ENCODE measurements at regions not wholly inside any gene's neighbourhood (a gene's known extent, or its start where the extent isn't known, plus 50 kb on each side); places are given as distances from the start of the nearest gene placed in this dataset.

GRCh38 chr1:83692524-83693381, 306.2 kb downstream of the TTLL7 start:
- Mint-ChIP-seq H3K4me1 (ENCODE audit: low read depth) (peaks cover 31% of the 10 kb centered on the region), H3K4me3 (peak overlapping the region; percentile 68), H3K9me3 (peaks cover 19% of the 10 kb centered on the region), H3K36me3 (ENCODE audit: low read depth) (no peaks in the 10 kb centered on the region), H3K27ac (peak overlapping the region; percentile 37), H3K27me3 (no peaks in the 10 kb centered on the region)

GRCh38 chr1:83691953-83692500, 306.9 kb downstream of the TTLL7 start:
- Mint-ChIP-seq H3K27me3 (no peaks in the 10 kb centered on the region), H3K4me3 (peak overlapping the region; percentile 68), H3K36me3 (ENCODE audit: low read depth) (no peaks in the 10 kb centered on the region), H3K4me1 (ENCODE audit: low read depth) (peaks cover 26% of the 10 kb centered on the region), H3K27ac (no peak overlapping the region), H3K9me3 (peaks cover 25% of the 10 kb centered on the region)

- Mint-ChIP-seq H3K36me3 (ENCODE audit: low read depth) (no peaks in the 10 kb centered on the region), H3K9me3 (peaks cover 25% of the 10 kb centered on the region), H3K4me3 (no peak overlapping the region), H3K27ac (no peak overlapping the region), H3K4me1 (ENCODE audit: low read depth) (peaks cover 21% of the 10 kb centered on the region), H3K27me3 (no peaks in the 10 kb centered on the region)
These were observed 308.7 kb downstream of the TTLL7 start for GRCh38 chr1:83689921-83690868.

GRCh38 chr1:83682132-83682531, 316.8 kb downstream of the TTLL7 start:
- Mint-ChIP-seq H3K4me1 (ENCODE audit: low read depth) (no peaks in the 10 kb centered on the region), H3K36me3 (ENCODE audit: low read depth) (no peaks in the 10 kb centered on the region), H3K27ac (no peak overlapping the region), H3K27me3 (no peaks in the 10 kb centered on the region), H3K4me3 (no peak overlapping the region), H3K9me3 (peaks cover 10% of the 10 kb centered on the region)

- no peaks in the 10 kb centered on the region for H3K9me3 Mint-ChIP-seq
- H3K27ac Mint-ChIP-seq: no peak overlapping the region
- H3K4me1 Mint-ChIP-seq (ENCODE audit: low read depth): peaks cover 5% of the 10 kb centered on the region
- no peak overlapping the region for H3K4me3 Mint-ChIP-seq
- no peaks in the 10 kb centered on the region for H3K27me3 Mint-ChIP-seq
- H3K36me3 Mint-ChIP-seq (ENCODE audit: low read depth): no peaks in the 10 kb centered on the region
These were observed 322.8 kb downstream of the TTLL7 start for GRCh38 chr1:83676106-83676505.

- no peak overlapping the region for H3K4me3 Mint-ChIP-seq
- no peak overlapping the region for H3K27ac Mint-ChIP-seq
- H3K4me1 Mint-ChIP-seq (ENCODE audit: low read depth): peaks cover 5% of the 10 kb centered on the region
- peaks cover 7% of the 10 kb centered on the region for H3K9me3 Mint-ChIP-seq
- H3K27me3 Mint-ChIP-seq: no peaks in the 10 kb centered on the region
- H3K36me3 Mint-ChIP-seq (ENCODE audit: low read depth): no peaks in the 10 kb centered on the region
These were observed 325.6 kb downstream of the TTLL7 start for GRCh38 chr1:83673312-83673711.

- peaks cover 12% of the 10 kb centered on the region for H3K9me3 Mint-ChIP-seq
- no peaks in the 10 kb centered on the region for H3K27me3 Mint-ChIP-seq
- no peaks in the 10 kb centered on the region for H3K36me3 Mint-ChIP-seq (ENCODE audit: low read depth)
- H3K27ac Mint-ChIP-seq: no peak overlapping the region
- peaks cover 5% of the 10 kb centered on the region for H3K4me1 Mint-ChIP-seq (ENCODE audit: low read depth)
- H3K4me3 Mint-ChIP-seq: no peak overlapping the region
These were observed 327.3 kb downstream of the TTLL7 start for GRCh38 chr1:83671586-83671985.

- Mint-ChIP-seq H3K27me3 (no peaks in the 10 kb centered on the region), H3K4me1 (ENCODE audit: low read depth) (peaks cover 5% of the 10 kb centered on the region), H3K4me3 (no peak overlapping the region), H3K27ac (no peak overlapping the region), H3K36me3 (ENCODE audit: low read depth) (no peaks in the 10 kb centered on the region), H3K9me3 (peaks cover 12% of the 10 kb centered on the region)
These were observed 327.9 kb downstream of the TTLL7 start for GRCh38 chr1:83670909-83671565.

- no peak overlapping the region for H3K27ac Mint-ChIP-seq
- peaks cover 4% of the 10 kb centered on the region for H3K4me1 Mint-ChIP-seq (ENCODE audit: low read depth)
- no peaks in the 10 kb centered on the region for H3K27me3 Mint-ChIP-seq
- no peaks in the 10 kb centered on the region for H3K36me3 Mint-ChIP-seq (ENCODE audit: low read depth)
- peaks cover 7% of the 10 kb centered on the region for H3K9me3 Mint-ChIP-seq
- H3K4me3 Mint-ChIP-seq: no peak overlapping the region
These were observed 357.0 kb downstream of the TTLL7 start for GRCh38 chr1:83641796-83642443.

- Mint-ChIP-seq H3K27me3 (no peaks in the 10 kb centered on the region), H3K27ac (no peak overlapping the region), H3K9me3 (peaks cover 4% of the 10 kb centered on the region), H3K36me3 (ENCODE audit: low read depth) (no peaks in the 10 kb centered on the region), H3K4me1 (ENCODE audit: low read depth) (peaks cover 4% of the 10 kb centered on the region), H3K4me3 (no peak overlapping the region)
These were observed 357.7 kb downstream of the TTLL7 start for GRCh38 chr1:83641206-83641658.

- no peaks in the 10 kb centered on the region for H3K36me3 Mint-ChIP-seq (ENCODE audit: low read depth)
These were observed 359.1 kb downstream of the TTLL7 start for GRCh38 chr1:83639785-83640184.

GRCh38 chr1:83637586-83637985, 361.3 kb downstream of the TTLL7 start:
- H3K9me3 Mint-ChIP-seq: peaks cover 4% of the 10 kb centered on the region
- no peaks in the 10 kb centered on the region for H3K36me3 Mint-ChIP-seq (ENCODE audit: low read depth)
- H3K4me1 Mint-ChIP-seq (ENCODE audit: low read depth): peaks cover 8% of the 10 kb centered on the region
- H3K27me3 Mint-ChIP-seq: no peaks in the 10 kb centered on the region
- H3K27ac Mint-ChIP-seq: no peak overlapping the region
- H3K4me3 Mint-ChIP-seq: no peak overlapping the region

More at GRCh38 chr1:83639785-83640184, 359.1 kb downstream of the TTLL7 start:
- Mint-ChIP-seq H3K4me3 (no peak overlapping the region), H3K4me1 (ENCODE audit: low read depth) (peaks cover 4% of the 10 kb centered on the region), H3K9me3 (peaks cover 4% of the 10 kb centered on the region), H3K27me3 (no peaks in the 10 kb centered on the region), H3K27ac (no peak overlapping the region)

- Mint-ChIP-seq H3K9me3 (peaks cover 4% of the 10 kb centered on the region), H3K27ac (no peak overlapping the region), H3K4me1 (ENCODE audit: low read depth) (peaks cover 11% of the 10 kb centered on the region), H3K4me3 (no peak overlapping the region), H3K27me3 (no peaks in the 10 kb centered on the region), H3K36me3 (ENCODE audit: low read depth) (no peaks in the 10 kb centered on the region)
These were observed 361.9 kb downstream of the TTLL7 start for GRCh38 chr1:83637009-83637408.

- H3K27ac Mint-ChIP-seq: peak overlapping the region; percentile 42
- no peaks in the 10 kb centered on the region for H3K27me3 Mint-ChIP-seq
- no peaks in the 10 kb centered on the region for H3K36me3 Mint-ChIP-seq (ENCODE audit: low read depth)
- peaks cover 14% of the 10 kb centered on the region for H3K9me3 Mint-ChIP-seq
- no peak overlapping the region for H3K4me3 Mint-ChIP-seq
- H3K4me1 Mint-ChIP-seq (ENCODE audit: low read depth): peaks cover 8% of the 10 kb centered on the region
These were observed 366.0 kb downstream of the TTLL7 start for GRCh38 chr1:83632906-83633305.

Data from stimulated activated naive CD8-positive, alpha-beta T cell treated with anti-CD3 and anti-CD28 coated beads, Interleukin-15, Interleukin-2, amounts not matched to agents 100 ng/mL and 50 ng/mL, for 24 hours (primary cell).